Upper lobe of right lung (tissue), 1 donor: ENCODE measurements at regions not wholly inside any gene's neighbourhood (a gene's known extent, or its start where the extent isn't known, plus 50 kb on each side); places are given as distances from the start of the nearest gene placed in this dataset.
A peak's percentile ranks its signal among the peaks of the same experiment; 100 is the strongest.

Source experiments
- ATAC-seq: fragments of 200-7000 bp; cut with Tn5 transposase; one replicate; pipeline ENCODE4 v1.9.1; 2020; ENCODE audit warnings: mild to moderate bottlenecking, moderate library complexity
- DNase-seq: peaks from one replicate; pipeline ENCODE4 v3.0.0-alpha.2; 2020
- H3K27ac ChIP-seq: fragments of 200-600 bp; one replicate; pipeline ENCODE4 v1.8.0; 2022
- H3K27me3 ChIP-seq: fragments of 200-600 bp; one replicate; pipeline ENCODE4 v1.8.0; 2022; ENCODE audit warnings: mild to moderate bottlenecking
- H3K36me3 ChIP-seq: fragments of 200-600 bp; one replicate; pipeline ENCODE4 v1.8.0; 2022
- H3K4me1 ChIP-seq: fragments of 200-600 bp; one replicate; pipeline ENCODE4 v1.8.0; 2022
- H3K4me3 ChIP-seq: fragments of 200-600 bp; one replicate; pipeline ENCODE4 v1.8.0; 2022; ENCODE audit warnings: mild to moderate bottlenecking
- H3K9me3 ChIP-seq: fragments of 200-600 bp; one replicate; pipeline ENCODE4 v1.8.0; 2022
- CTCF ChIP-seq: fragments of 200-600 bp; IDR thresholded peaks from one replicate; pipeline ENCODE4 v1.8.0; 2022; ENCODE audit warnings: antibody characterized with exemption
- intact Hi-C: fragments of 100-400 bp; cut with DNase I; formaldehyde crosslinking; loops from one replicate; pipeline ENCODE4 v1.11.0; 2022
- donor health status: DM: no; HTN: yes; CAD: no; lungs with severe emphysema.

DNA sequence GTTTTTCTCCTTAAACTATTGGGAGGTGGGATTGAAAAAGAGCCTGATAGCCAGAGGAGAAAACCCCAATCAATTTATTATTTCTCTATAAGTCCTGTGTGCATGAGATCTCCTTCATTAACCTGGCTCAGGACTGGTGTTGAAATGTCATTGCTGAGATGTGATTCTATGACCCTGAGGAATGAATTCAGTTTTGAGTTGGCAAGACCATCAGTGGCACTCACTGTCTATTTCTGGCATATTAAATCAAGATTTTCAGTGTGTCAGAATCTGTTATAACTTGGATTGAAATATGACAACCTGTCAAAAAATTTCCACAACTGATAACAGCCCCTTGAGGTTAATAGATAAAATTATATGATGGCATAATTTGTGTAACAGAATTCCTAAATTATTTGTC lies 431.1 kb downstream of the TFAP2B start:
- Histone ChIP-seq H3K9me3 (no peaks in the 10 kb centered on the region), H3K4me1 (no peaks in the 10 kb centered on the region), H3K4me3 (no peak overlapping the region), H3K27ac (no peak overlapping the region), H3K27me3 (no peaks in the 10 kb centered on the region), H3K36me3 (no peaks in the 10 kb centered on the region)
- intact Hi-C loops: no loop called here
- no peak for TF ChIP-seq CTCF
- ATAC-seq (no peak), DNase-seq (no peak)

DNA sequence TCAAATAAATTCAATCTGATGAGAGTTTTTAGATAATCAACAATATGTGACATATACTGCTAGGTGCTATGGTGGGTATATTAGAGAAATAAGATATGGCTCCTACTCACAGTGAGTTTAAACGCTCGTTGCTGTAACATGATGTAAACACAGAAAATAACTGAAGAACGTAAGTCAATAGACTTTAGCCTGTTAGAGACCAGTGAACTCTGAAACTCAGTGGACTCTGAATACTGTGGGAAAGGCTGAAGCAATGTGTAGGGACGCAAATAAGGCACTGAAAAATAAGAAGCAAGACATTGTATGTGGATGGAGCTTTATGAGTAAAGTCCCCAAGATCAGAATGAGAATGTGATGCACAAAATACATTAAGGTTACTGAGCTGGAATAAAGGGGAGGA lies 431.6 kb downstream of the TFAP2B start:
- no peak for ATAC-seq
- TF ChIP-seq CTCF: no peak
- intact Hi-C loops: no loop called here

GRCh38 chr6:51257938-51258337 lies 439.3 kb downstream of the TFAP2B start:
- no peak overlapping the region for H3K4me3 ChIP-seq
- no peaks in the 10 kb centered on the region for H3K4me1 ChIP-seq
- ATAC-seq (no peak), DNase-seq (no peak)
- H3K36me3 ChIP-seq: no peaks in the 10 kb centered on the region
- H3K9me3 ChIP-seq: no peaks in the 10 kb centered on the region
- no peak for TF ChIP-seq CTCF
- H3K27ac ChIP-seq: no peak overlapping the region
- no peaks in the 10 kb centered on the region for H3K27me3 ChIP-seq
- intact Hi-C loops: no loop called here

More for the DNA sequence above, 431.6 kb downstream of the TFAP2B start:
- H3K27me3 ChIP-seq: no peaks in the 10 kb centered on the region
- H3K4me1 ChIP-seq: no peaks in the 10 kb centered on the region
- no peak overlapping the region for H3K27ac ChIP-seq
- H3K9me3 ChIP-seq: no peaks in the 10 kb centered on the region
- no peaks in the 10 kb centered on the region for H3K36me3 ChIP-seq
- DNase-seq: no peak
- H3K4me3 ChIP-seq: no peak overlapping the region

DNA sequence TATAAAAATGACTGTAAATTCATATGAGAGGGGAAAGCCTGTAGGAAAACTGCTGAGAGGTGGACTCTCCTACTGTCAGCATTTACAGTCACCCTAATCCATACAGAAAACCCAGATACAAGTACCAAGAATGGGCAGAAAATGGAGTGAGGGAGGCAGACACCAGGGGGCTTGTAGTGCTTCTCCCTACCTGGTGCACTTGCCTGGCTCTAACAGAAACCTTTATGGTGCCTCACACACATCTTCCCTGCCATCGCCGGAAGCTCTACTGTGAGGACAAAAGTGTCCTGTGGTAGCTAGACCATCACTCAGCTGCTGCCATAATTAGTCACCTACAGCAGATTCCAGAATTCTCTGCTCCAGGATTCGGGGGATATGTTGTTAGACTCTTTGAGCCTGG lies 441.3 kb downstream of the TFAP2B start:
- no peaks in the 10 kb centered on the region for H3K36me3 ChIP-seq
- intact Hi-C loops: no loop called here
- TF ChIP-seq CTCF: no peak
- no peaks in the 10 kb centered on the region for H3K9me3 ChIP-seq
- ATAC-seq: no peak
- H3K4me3 ChIP-seq: no peak overlapping the region
- no peaks in the 10 kb centered on the region for H3K4me1 ChIP-seq
- no peaks in the 10 kb centered on the region for H3K27me3 ChIP-seq
- DNase-seq: no peak
- no peak overlapping the region for H3K27ac ChIP-seq

DNA sequence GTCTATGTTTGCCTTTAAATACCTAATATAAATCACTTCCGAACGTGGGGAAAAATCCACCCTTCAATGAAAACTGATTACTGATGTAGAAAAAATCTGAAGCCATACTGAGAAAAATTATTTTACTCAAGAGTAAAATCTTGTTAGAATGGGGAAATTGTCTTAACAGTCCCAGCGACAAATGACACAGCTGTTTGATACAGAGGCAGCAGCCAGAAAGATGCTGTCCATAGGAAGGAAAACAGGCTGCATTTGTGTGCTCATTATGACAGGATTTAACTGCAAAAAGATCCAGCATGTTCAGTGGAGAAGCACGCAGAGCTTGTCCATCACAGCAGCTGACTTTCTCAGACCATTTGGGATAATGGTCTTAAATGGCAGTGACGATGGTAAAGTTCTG lies 443.0 kb downstream of the TFAP2B start:
- DNase-seq (no peak), ATAC-seq (no peak)
- Histone ChIP-seq H3K4me3 (no peak overlapping the region), H3K9me3 (no peaks in the 10 kb centered on the region), H3K36me3 (no peaks in the 10 kb centered on the region), H3K4me1 (no peaks in the 10 kb centered on the region), H3K27ac (no peak overlapping the region), H3K27me3 (no peaks in the 10 kb centered on the region)
- intact Hi-C loops: no loop called here
- no peak for TF ChIP-seq CTCF

DNA sequence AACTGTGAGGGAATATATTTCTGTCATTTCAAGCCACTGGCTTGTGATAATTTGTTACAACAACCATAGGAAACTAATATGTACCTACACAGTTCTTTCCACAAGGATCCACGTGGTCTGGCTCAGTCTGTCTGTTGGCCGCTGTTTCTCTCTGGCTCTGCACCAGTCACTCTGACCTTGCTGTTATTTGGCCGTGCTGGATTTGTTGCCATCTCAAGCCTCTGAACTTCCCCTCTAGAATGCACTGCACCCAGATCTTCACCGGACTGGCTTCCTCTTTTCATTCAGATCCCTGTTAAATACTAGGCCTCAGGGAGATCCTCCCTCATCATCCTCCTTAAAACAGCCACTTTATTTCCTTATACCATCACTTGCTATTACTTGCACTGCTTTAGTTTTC lies 446.8 kb downstream of the TFAP2B start:
- ATAC-seq (peak; percentile 85), DNase-seq (no peak)
- Histone ChIP-seq H3K9me3 (no peaks in the 10 kb centered on the region), H3K27me3 (no peaks in the 10 kb centered on the region), H3K4me1 (no peaks in the 10 kb centered on the region), H3K27ac (no peak overlapping the region), H3K4me3 (no peak overlapping the region), H3K36me3 (no peaks in the 10 kb centered on the region)
- intact Hi-C loops: no loop called here
- no peak for TF ChIP-seq CTCF
